ENCODE measurements at regions not wholly inside any gene's neighbourhood (a gene's known extent, or its start where the extent isn't known, plus 50 kb on each side); places are given as distances from the start of the nearest gene placed in this dataset.
"Not testable (repeated sequence)": the region's sequence is repeated elsewhere in the genome, so short reads cannot be mapped to it uniquely, and the experiment has no call there.

- DNase-seq, result no peak
These were observed 239.1 kb downstream of the CHM start for GRCh38 chrX:85808217-85808616.

- DNase-seq, result not testable (repeated sequence)
These were observed 275.0 kb downstream of the CHM start for GRCh38 chrX:85772391-85772790.

- DNase-seq, result no peak
These were observed 281.7 kb downstream of the CHM start for GRCh38 chrX:85765651-85766050.

GRCh38 chrX:85723025-85723424 lies 324.3 kb downstream of the CHM start:
- DNase-seq, result not testable (repeated sequence)

- DNase-seq, result not testable (repeated sequence)
These were observed 323.8 kb upstream of the POF1B start for GRCh38 chrX:85703233-85703632.

GRCh38 chrX:85698921-85699320 lies 319.5 kb upstream of the POF1B start:
- no peak for DNase-seq

GRCh38 chrX:85685843-85686242 lies 306.4 kb upstream of the POF1B start:
- DNase-seq, result no peak

GRCh38 chrX:85666471-85666870 lies 287.0 kb upstream of the POF1B start:
- no peak for DNase-seq

GRCh38 chrX:85663970-85664369 lies 284.5 kb upstream of the POF1B start:
- not testable (repeated sequence) for DNase-seq

- no peak for DNase-seq
These were observed 251.4 kb upstream of the POF1B start for GRCh38 chrX:85630901-85631300.

GRCh38 chrX:85627363-85627762 lies 247.9 kb upstream of the POF1B start:
- DNase-seq, result peak in 1 of 2 experiments; percentile 20

GRCh38 chrX:85622635-85623034 lies 243.2 kb upstream of the POF1B start:
- no peak for DNase-seq

- DNase-seq, result no peak
These were observed 241.0 kb upstream of the POF1B start for GRCh38 chrX:85620466-85620865.

GRCh38 chrX:85619962-85620361 lies 240.5 kb upstream of the POF1B start:
- DNase-seq, result no peak

- peak; percentile 9 to 49 for DNase-seq
These were observed 232.5 kb upstream of the POF1B start for GRCh38 chrX:85611926-85612325.

- DNase-seq, result no peak
These were observed 213.5 kb upstream of the POF1B start for GRCh38 chrX:85592980-85593379.

- no peak for DNase-seq
These were observed 212.1 kb upstream of the POF1B start for GRCh38 chrX:85591536-85591935.

- no peak for DNase-seq
These were observed 211.2 kb upstream of the POF1B start for GRCh38 chrX:85590638-85591037.

GRCh38 chrX:85573801-85574200 lies 194.3 kb upstream of the POF1B start:
- DNase-seq, result no peak

- no peak for DNase-seq
These were observed 191.0 kb upstream of the POF1B start for GRCh38 chrX:85570496-85570895.

- no peak for DNase-seq
These were observed 190.2 kb upstream of the POF1B start for GRCh38 chrX:85569686-85570085.

- no peak for DNase-seq
These were observed 189.6 kb upstream of the POF1B start for GRCh38 chrX:85569096-85569495.

- no peak for DNase-seq
These were observed 181.8 kb upstream of the POF1B start for GRCh38 chrX:85561231-85561630.

GRCh38 chrX:85544609-85545008 lies 165.1 kb upstream of the POF1B start:
- peak in 1 of 2 experiments; percentile 3 for DNase-seq

GRCh38 chrX:85543866-85544265 lies 164.4 kb upstream of the POF1B start:
- DNase-seq, result no peak

GRCh38 chrX:85529141-85529540 lies 149.7 kb upstream of the POF1B start:
- DNase-seq, result not testable (repeated sequence)

Data from Kasumi-1 (cell line).